ENCODE measurements at regions not wholly inside any gene's neighbourhood (a gene's known extent, or its start where the extent isn't known, plus 50 kb on each side); places are given as distances from the start of the nearest gene placed in this dataset.

- no peak overlapping the region for H3K4me2 ChIP-seq (ENCODE audit: low read length)
- H3K4me1 ChIP-seq (ENCODE audit: control insufficient read depth in 1 of 2, insufficient read depth in 2 of 2, low read length in 2 of 2): no peaks in the 10 kb centered on the region
- no peak for TF ChIP-seq RAD21 (IDR thresholded peaks at IDR 0.05; ENCODE audit: low read depth)
- TF ChIP-seq ATF3 (IDR thresholded peaks at IDR 0.05): no peak
- TF ChIP-seq SP1 (IDR thresholded peaks at IDR 0.05; ENCODE audit: low read depth): no peak
- no peak for TF ChIP-seq ZNF274 (IDR thresholded peaks at IDR 0.05; ENCODE audit: low read depth, low read length)
- TF ChIP-seq EZH2 (IDR thresholded peaks at IDR 0.05): no peak
- TF ChIP-seq JUND (IDR thresholded peaks at IDR 0.05): no peak
- no peak for TF ChIP-seq TCF7L2 (IDR thresholded peaks at IDR 0.05; ENCODE audit: borderline replicate concordance, extremely low read depth, insufficient read depth, insufficient read length)
- no peak for TF ChIP-seq ZFX (IDR thresholded peaks at IDR 0.05)
- TF ChIP-seq MAX (IDR thresholded peaks at IDR 0.05): no peak
- TF ChIP-seq CEBPB (IDR thresholded peaks at IDR 0.05; ENCODE audit: low read depth): no peak
- TF ChIP-seq POLR2A (IDR thresholded peaks at IDR 0.05; ENCODE audit: borderline replicate concordance, extremely low read depth, insufficient read depth, insufficient read length): no peak
- no peak for TF ChIP-seq EGR1 (IDR thresholded peaks at IDR 0.05; ENCODE audit: low read depth)
- TF ChIP-seq ELF1 (IDR thresholded peaks at IDR 0.05; ENCODE audit: borderline replicate concordance, low read depth): no peak
- no peak for TF ChIP-seq CTCF (IDR thresholded peaks at IDR 0.05 in 2 of 3, conservative IDR thresholded peaks at IDR 0.05 in 1 of 3; ENCODE audit: borderline replicate concordance in 1 of 3, insufficient read depth in 1 of 3, low read depth in 2 of 3, low read length in 2 of 3)
- TF ChIP-seq CBX3 (IDR thresholded peaks at IDR 0.05; ENCODE audit: low read depth): no peak
- TF ChIP-seq FOSL1 (IDR thresholded peaks at IDR 0.05; ENCODE audit: low read depth): no peak
- no peak for TF ChIP-seq EZH2phosphoT487 (IDR thresholded peaks at IDR 0.05; ENCODE audit: borderline replicate concordance)
- no peak for TF ChIP-seq SRF (IDR thresholded peaks at IDR 0.05; ENCODE audit: low read depth)
- no peaks in the 10 kb centered on the region for H3K79me2 ChIP-seq (ENCODE audit: insufficient read depth, low read length)
- ATAC-seq (no peak), DNase-seq (ENCODE audit: low read depth, low spot score) (no peak)
- POLR2A ChIA-PET: no interaction called here
- intact Hi-C loops (cut with micrococcal nuclease): no loop called here
- no peaks in the 10 kb centered on the region for H3K27me3 ChIP-seq (ENCODE audit: insufficient read depth, low read length)
- no peaks in the 10 kb centered on the region for H3K36me3 ChIP-seq (ENCODE audit: control insufficient read depth in 1 of 2, insufficient read depth in 2 of 2, low read length in 2 of 2)
- H3K9me2 ChIP-seq (ENCODE audit: insufficient read depth): no peaks in the 10 kb centered on the region
- RAD21 ChIA-PET (ENCODE audit: low non-redundant PET in 1 of 2, low total read pairs in 2 of 2, uncharacterized antibody in 2 of 2, unreplicated experiment in 2 of 2): no interaction called here
- H3K9ac ChIP-seq (ENCODE audit: low read length): no peak overlapping the region
- H2AFZ ChIP-seq (ENCODE audit: low read depth, low read length, poor library complexity, severe bottlenecking): no peak overlapping the region
- CTCF ChIA-PET: no interaction called here
- BruUV-seq (replicated peaks): no TSS peak
- H3K9me3 ChIP-seq (ENCODE audit: control insufficient read depth in 1 of 2, insufficient read depth in 1 of 2, low read depth in 1 of 2, low read length in 2 of 2): no peaks in the 10 kb centered on the region
- no peak overlapping the region for H3K27ac ChIP-seq (ENCODE audit: low read depth, low read length)
- H3K4me3 ChIP-seq (replicated peaks in 1 of 2; ENCODE audit: low read depth in 1 of 2, low read length in 2 of 2): no peak overlapping the region
- no peaks in the 10 kb centered on the region for H4K20me1 ChIP-seq (ENCODE audit: insufficient read depth)
Measured at GRCh38 chr6:163706500-163707087, 292.1 kb downstream of the QKI start.
